HG03039 (cell line): ENCODE measurements at regions not wholly inside any gene's neighbourhood (a gene's known extent, or its start where the extent isn't known, plus 50 kb on each side); places are given as distances from the start of the nearest gene placed in this dataset.
A peak's percentile ranks its signal among the peaks of the same experiment; 100 is the strongest.

ENCODE experiments used
- ATAC-seq: cut with Tn5 transposase; IDR thresholded peaks from one replicate; pipeline ENCODE4 v1.9.1; 2021; ENCODE audit warnings: mild to moderate bottlenecking, moderate library complexity; ENCODE audit not compliant: unreplicated experiment

GRCh38 chr12:89948271-89949175, 239.9 kb upstream of the ATP2B1 start:
- ATAC-seq = no peak

- no peak for ATAC-seq
Observed at GRCh38 chr12:89947437-89948270, 239.0 kb upstream of the ATP2B1 start.

GRCh38 chr12:89946518-89947135, 238.0 kb upstream of the ATP2B1 start:
- no peak for ATAC-seq

DNA sequence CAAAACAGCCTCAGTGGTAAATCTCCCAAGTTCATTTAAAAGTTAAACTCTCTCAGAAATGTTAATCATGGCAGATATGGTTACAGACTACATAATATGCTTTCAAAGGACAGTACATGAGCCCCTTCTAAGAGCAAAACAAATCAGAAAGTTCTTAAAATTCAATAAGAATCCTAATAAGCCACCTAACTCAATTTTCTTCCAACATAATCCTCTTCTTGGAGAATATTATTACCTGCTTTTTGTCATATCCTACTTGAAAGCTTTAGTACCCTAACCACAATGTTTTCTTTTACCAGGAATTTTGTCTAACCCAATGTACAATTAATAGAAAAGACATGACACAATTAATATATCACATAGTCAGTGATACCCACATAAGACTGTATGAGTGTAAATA, 236.5 kb upstream of the ATP2B1 start:
- ATAC-seq = no peak

- ATAC-seq = no peak
Observed at GRCh38 chr12:89943463-89943862, 234.8 kb upstream of the ATP2B1 start.

GRCh38 chr12:89941436-89941835, 232.8 kb upstream of the ATP2B1 start:
- no peak for ATAC-seq

- ATAC-seq = no peak
Observed at GRCh38 chr12:89939522-89940215, 231.0 kb upstream of the ATP2B1 start.

DNA sequence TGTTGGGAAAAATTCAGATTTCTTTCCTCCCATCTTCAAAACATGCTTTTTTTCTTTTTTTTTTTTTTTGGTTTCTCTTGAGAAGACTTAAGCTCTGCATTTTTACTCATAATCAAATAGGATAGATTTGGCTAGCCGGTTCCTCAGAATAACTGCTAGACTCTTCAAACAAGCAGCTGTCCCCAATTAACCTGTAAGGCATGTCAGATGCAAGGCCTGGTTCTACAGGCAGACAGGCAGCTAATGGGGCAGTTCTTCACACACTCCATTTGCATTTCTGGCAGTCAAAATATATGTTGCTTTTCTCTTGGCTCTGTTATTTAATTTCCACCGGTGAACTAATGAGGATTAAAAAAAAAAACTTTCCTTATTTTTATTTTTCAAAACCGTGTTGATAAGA, 228.0 kb upstream of the ATP2B1 start:
- no peak for ATAC-seq

- peak; percentile 81 for ATAC-seq
Observed at GRCh38 chr12:89935850-89936249, 227.2 kb upstream of the ATP2B1 start.

GRCh38 chr12:89933911-89934310, 225.3 kb upstream of the ATP2B1 start:
- ATAC-seq = no peak

DNA sequence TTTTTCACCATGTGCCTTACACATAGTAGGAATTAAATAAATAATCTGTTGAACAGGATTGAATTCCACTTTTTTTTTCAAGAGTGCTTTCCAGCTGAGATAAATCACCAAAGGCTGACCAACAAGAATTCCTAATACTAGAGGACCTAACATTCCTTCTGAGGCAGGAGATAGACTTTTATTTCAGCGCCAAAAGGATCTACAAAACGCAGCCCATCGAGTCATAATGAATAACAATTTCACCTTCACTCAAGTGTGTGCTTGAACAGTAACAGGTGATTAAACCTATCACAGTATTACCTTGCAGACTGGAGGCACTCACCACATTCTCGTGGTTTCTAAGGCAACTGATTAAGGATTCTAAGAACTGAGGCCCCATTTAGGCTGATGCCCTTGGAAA, 224.3 kb upstream of the ATP2B1 start:
- ATAC-seq = no peak

DNA sequence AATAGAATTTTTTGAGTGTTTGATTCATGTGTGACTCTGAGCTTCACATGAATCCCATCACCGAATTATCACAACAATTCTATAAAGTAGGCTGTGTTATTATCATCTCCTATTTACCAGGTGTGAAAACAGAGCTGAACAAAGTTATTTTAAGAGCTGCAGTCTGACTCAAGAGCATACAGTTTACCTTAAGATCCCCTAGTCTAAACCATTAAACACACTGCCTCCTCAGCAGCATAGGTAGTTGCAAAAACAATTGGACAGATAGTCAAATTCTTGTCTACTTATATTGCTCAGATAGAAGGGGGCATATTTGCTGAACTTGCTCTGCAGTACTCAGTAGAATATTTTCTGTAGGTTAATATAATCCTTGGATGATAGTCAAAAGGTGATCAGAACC, 219.8 kb upstream of the ATP2B1 start:
- ATAC-seq = no peak

GRCh38 chr12:89927226-89927698, 218.6 kb upstream of the ATP2B1 start:
- ATAC-seq = peak; percentile 97

DNA sequence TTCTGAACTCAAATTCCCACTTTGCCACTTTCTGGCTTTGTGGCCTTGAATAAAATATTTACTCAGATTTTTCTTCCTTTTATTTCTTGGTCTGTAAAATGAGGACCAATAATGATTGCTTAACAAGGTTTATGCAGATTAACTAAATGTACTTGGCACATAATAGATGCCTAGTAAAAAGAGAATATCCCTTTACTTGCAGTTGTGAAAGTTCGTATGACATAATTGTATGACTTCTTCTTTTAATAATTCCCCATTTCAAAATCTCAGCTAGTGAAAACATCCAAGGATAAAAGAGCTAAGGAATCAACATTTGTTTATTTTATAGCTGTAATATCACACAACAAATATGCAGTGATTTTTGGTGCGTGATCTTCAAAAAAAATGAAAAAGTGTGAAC, 215.6 kb upstream of the ATP2B1 start:
- no peak for ATAC-seq

- ATAC-seq = no peak
Observed at GRCh38 chr12:89923091-89923490, 214.5 kb upstream of the ATP2B1 start.

- ATAC-seq = no peak
Observed at GRCh38 chr12:89920866-89921265, 212.2 kb upstream of the ATP2B1 start.

DNA sequence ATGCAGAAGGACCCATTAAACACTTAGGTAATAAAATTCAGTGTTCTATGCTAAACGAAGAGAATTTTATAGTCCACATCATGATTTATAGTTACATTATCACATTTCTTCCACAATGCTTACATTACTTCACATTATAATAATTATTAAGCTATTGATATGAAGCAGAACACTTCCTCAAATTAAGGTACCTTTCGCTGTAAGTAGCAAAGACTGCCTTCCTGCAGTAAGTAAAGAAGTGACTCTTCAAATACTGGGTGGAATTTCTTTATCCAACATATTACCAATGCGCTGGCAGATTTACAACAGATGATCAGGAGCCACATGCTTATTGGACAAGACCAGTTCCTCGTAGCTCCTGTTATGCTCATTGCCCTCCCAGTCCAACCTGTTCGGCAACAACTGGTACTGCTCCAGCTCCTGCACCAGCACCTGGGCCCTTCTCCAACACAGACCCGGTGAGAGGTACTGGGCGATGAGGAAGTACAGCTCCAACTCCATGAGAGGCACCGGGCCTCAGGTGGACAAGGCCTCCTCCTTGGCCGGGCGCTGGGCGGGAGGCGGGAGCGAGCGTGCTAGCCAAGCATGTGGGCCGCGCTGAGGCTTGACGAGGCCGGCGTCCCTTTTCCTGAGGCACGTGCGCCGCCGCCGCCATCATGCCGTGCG, 210.7 kb upstream of the ATP2B1 start:
- ATAC-seq = no peak

- no peak for ATAC-seq
Observed at GRCh38 chr12:89918172-89918846, 209.7 kb upstream of the ATP2B1 start.

DNA sequence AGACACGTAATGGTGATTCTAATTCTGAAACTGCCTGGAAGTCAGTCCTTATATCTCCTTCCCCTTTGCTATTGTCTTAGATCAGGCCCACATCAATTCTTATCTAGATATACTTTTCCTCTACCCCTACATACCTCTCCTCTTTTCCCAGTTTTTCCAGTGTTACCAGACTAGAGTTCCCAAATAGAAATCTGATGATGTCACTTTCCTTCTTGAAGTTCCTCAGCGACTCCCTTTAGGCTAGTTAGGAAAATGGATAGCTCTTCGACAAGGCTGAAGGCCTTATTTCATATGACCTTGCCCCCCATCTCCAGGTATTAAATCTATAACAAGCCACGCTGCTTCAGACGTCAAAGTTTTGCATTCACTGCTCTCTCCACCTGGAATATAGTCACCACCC, 201.1 kb upstream of the ATP2B1 start:
- ATAC-seq = no peak

- ATAC-seq = no peak
Observed at GRCh38 chr12:89907659-89908058, 199.0 kb upstream of the ATP2B1 start.
